SH-SY5Y (cell line): ENCODE measurements at regions not wholly inside any gene's neighbourhood (a gene's known extent, or its start where the extent isn't known, plus 50 kb on each side); places are given as distances from the start of the nearest gene placed in this dataset.

ENCODE experiments used
- GATA2 ChIP-seq: IDR thresholded peaks from 2 replicates; pipeline ENCODE4 v1.6.1; 2011; ENCODE audit warnings: mild to moderate bottlenecking, low read depth, low read length
- GATA3 ChIP-seq: IDR thresholded peaks from 2 replicates; pipeline ENCODE4 v1.6.1; 2011; ENCODE audit warnings: low read depth, mild to moderate bottlenecking, low read length, moderate library complexity

GRCh38 chr2:220079595-220079994 lies 452.2 kb downstream of the SLC4A3 start:
- TF ChIP-seq GATA2 (no peak), GATA3 (no peak)
